ENCODE measurements at regions not wholly inside any gene's neighbourhood (a gene's known extent, or its start where the extent isn't known, plus 50 kb on each side); places are given as distances from the start of the nearest gene placed in this dataset.

GRCh38 chr12:115267891-115268290 is 583.9 kb upstream of the TBX3 start:
- Histone ChIP-seq H3K9ac (ENCODE audit: low read depth, low read length) (no peak overlapping the region), H3K27me3 (ENCODE audit: control insufficient read depth, insufficient read depth, low read length) (no peaks in the 10 kb centered on the region), H3K9me3 (replicated peaks; ENCODE audit: low read length) (no peaks in the 10 kb centered on the region), H3K36me3 (ENCODE audit: insufficient read depth, low read length) (no peaks in the 10 kb centered on the region), H3K4me1 (ENCODE audit: control insufficient read depth, insufficient read depth, low read length) (no peaks in the 10 kb centered on the region), H3K4me2 (ENCODE audit: low read length) (no peak overlapping the region), H3K4me3 (ENCODE audit: low read length) (no peak overlapping the region)

- Histone ChIP-seq H3K27me3 (ENCODE audit: control insufficient read depth, insufficient read depth, low read length) (no peaks in the 10 kb centered on the region), H3K36me3 (ENCODE audit: insufficient read depth, low read length) (no peaks in the 10 kb centered on the region), H3K4me3 (ENCODE audit: low read length) (no peak overlapping the region), H3K9ac (ENCODE audit: low read depth, low read length) (no peak overlapping the region), H3K4me2 (ENCODE audit: low read length) (no peak overlapping the region), H3K4me1 (ENCODE audit: control insufficient read depth, insufficient read depth, low read length) (no peaks in the 10 kb centered on the region), H3K9me3 (replicated peaks; ENCODE audit: low read length) (no peaks in the 10 kb centered on the region)
These were observed 583.5 kb upstream of the TBX3 start for GRCh38 chr12:115267464-115267863.

DNA sequence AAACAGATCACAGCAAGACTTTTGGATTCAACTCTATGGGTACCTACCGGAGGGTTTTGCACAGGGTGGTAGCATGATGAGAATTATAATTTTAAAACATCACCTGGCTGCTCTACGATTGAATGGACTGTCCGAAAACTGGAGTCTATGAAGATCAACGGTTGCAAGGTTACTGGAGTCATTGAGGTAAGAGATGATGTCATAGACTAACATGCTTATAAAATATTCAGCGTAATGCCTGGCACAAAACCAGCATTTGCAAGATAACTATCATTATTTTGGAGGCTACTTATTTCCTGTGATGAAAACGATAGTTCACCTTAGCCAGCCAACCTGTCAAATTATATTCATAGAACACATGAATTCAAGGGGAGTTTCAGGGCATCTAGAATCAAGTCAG is 580.6 kb upstream of the TBX3 start:
- H3K27me3 ChIP-seq (ENCODE audit: control insufficient read depth, insufficient read depth, low read length), result no peaks in the 10 kb centered on the region
- H3K4me2 ChIP-seq (ENCODE audit: low read length), result no peak overlapping the region
- no peak overlapping the region for H3K9ac ChIP-seq (ENCODE audit: low read depth, low read length)
- H3K36me3 ChIP-seq (ENCODE audit: insufficient read depth, low read length), result no peaks in the 10 kb centered on the region
- H3K9me3 ChIP-seq (replicated peaks; ENCODE audit: low read length), result no peaks in the 10 kb centered on the region
- H3K4me3 ChIP-seq (ENCODE audit: low read length), result no peak overlapping the region
- no peaks in the 10 kb centered on the region for H3K4me1 ChIP-seq (ENCODE audit: control insufficient read depth, insufficient read depth, low read length)

GRCh38 chr12:115261691-115262398 is 577.9 kb upstream of the TBX3 start:
- Histone ChIP-seq H3K4me2 (ENCODE audit: low read length) (no peak overlapping the region), H3K9me3 (replicated peaks; ENCODE audit: low read length) (no peaks in the 10 kb centered on the region), H3K9ac (ENCODE audit: low read depth, low read length) (no peak overlapping the region), H3K4me1 (ENCODE audit: control insufficient read depth, insufficient read depth, low read length) (peaks cover 8% of the 10 kb centered on the region), H3K27me3 (ENCODE audit: control insufficient read depth, insufficient read depth, low read length) (no peaks in the 10 kb centered on the region), H3K4me3 (ENCODE audit: low read length) (no peak overlapping the region), H3K36me3 (ENCODE audit: insufficient read depth, low read length) (no peaks in the 10 kb centered on the region)

GRCh38 chr12:115260762-115261675 is 577.0 kb upstream of the TBX3 start:
- Histone ChIP-seq H3K4me1 (ENCODE audit: control insufficient read depth, insufficient read depth, low read length) (peaks cover 8% of the 10 kb centered on the region), H3K9ac (ENCODE audit: low read depth, low read length) (no peak overlapping the region), H3K36me3 (ENCODE audit: insufficient read depth, low read length) (no peaks in the 10 kb centered on the region), H3K27me3 (ENCODE audit: control insufficient read depth, insufficient read depth, low read length) (no peaks in the 10 kb centered on the region), H3K4me3 (ENCODE audit: low read length) (no peak overlapping the region), H3K4me2 (ENCODE audit: low read length) (no peak overlapping the region), H3K9me3 (replicated peaks; ENCODE audit: low read length) (no peaks in the 10 kb centered on the region)

DNA sequence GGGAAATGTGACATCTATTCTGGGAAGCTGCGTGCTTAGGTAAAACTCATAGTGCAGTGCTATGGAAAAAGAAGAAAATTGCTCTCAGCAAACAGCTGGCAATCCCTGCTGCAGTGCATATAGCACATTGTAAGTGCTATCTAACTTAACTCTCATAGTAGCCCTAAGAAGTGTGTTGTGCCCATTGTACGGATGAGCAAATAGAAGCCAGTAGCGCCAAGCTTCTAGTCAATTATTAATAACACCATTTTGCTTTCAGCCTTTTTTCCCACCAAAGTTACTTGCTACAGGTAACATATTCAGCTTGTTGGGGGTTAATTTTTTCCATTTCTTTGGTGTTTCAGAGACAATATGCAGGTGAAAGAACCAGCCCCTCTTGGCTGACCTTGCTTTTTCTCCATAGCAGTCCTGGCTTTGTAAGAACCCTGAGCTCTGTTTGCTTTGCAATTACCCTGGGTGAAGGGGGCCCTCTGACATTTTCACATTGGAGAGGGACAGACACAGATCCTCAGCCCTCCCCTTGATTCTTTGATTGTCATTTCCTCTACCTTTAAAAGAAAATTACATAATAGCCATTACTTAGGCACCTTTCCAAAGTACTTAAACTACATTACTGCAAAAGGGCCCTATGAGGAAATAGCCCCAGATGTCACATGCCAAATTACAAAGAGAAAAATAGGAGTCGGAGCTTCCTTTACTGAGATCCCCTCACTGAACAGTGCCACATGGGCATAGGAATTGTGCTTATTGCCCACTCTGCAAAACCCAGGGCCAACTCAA is 576.2 kb upstream of the TBX3 start:
- Histone ChIP-seq H3K27me3 (ENCODE audit: control insufficient read depth, insufficient read depth, low read length) (no peaks in the 10 kb centered on the region), H3K9ac (ENCODE audit: low read depth, low read length) (no peak overlapping the region)

DNA sequence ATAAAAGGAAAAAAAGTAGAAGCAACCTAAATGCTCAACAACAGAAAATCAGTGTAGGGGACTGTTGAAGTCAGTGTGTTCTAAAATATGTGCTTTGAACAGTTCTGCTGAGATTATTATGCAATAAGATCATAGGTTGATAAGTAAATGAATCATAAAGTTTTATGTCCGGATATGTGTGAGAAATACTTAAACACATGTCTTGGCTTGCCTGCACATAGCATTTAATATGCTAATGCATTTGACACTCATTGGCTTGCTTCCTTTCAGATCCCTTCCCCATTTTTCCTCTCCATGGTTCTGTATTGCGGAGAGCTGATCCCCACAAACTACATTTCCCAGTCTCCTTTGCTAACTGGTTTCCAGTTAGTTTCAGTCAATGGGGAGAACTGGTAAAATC is 573.8 kb upstream of the TBX3 start:
- no peaks in the 10 kb centered on the region for H3K36me3 ChIP-seq (ENCODE audit: insufficient read depth, low read length)
- H3K4me1 ChIP-seq (ENCODE audit: control insufficient read depth, insufficient read depth, low read length), result peaks cover 8% of the 10 kb centered on the region
- no peak overlapping the region for H3K4me2 ChIP-seq (ENCODE audit: low read length)
- H3K9me3 ChIP-seq (replicated peaks; ENCODE audit: low read length), result no peaks in the 10 kb centered on the region
- no peaks in the 10 kb centered on the region for H3K27me3 ChIP-seq (ENCODE audit: control insufficient read depth, insufficient read depth, low read length)
- no peak overlapping the region for H3K4me3 ChIP-seq (ENCODE audit: low read length)
- H3K9ac ChIP-seq (ENCODE audit: low read depth, low read length), result no peak overlapping the region

More for the DNA sequence above, 576.2 kb upstream of the TBX3 start:
- Histone ChIP-seq H3K4me1 (ENCODE audit: control insufficient read depth, insufficient read depth, low read length) (peaks cover 8% of the 10 kb centered on the region), H3K4me2 (ENCODE audit: low read length) (no peak overlapping the region), H3K9me3 (replicated peaks; ENCODE audit: low read length) (no peaks in the 10 kb centered on the region), H3K4me3 (ENCODE audit: low read length) (no peak overlapping the region), H3K36me3 (ENCODE audit: insufficient read depth, low read length) (no peaks in the 10 kb centered on the region)

DNA sequence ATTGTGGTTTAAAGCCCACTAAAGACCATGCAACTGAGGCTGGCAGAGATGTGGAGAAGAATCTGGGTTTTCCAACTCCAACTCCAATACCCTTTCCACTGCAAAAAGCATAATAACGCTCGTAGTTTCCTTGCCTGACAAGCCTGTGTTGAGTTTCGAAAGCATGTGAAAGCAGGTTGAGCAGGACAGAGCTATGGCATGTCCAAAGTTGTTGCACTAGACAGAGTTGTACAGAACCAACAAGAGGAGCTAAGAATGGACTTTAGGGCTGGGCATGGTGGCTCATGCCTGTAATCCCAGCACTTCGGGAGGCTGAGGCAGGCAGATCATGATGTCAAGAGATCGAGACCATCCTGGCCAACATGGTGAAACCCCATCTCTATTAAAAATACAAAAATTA is 572.0 kb upstream of the TBX3 start:
- H3K4me1 ChIP-seq (ENCODE audit: control insufficient read depth, insufficient read depth, low read length), result peaks cover 8% of the 10 kb centered on the region
- no peaks in the 10 kb centered on the region for H3K27me3 ChIP-seq (ENCODE audit: control insufficient read depth, insufficient read depth, low read length)
- no peaks in the 10 kb centered on the region for H3K36me3 ChIP-seq (ENCODE audit: insufficient read depth, low read length)
- no peak overlapping the region for H3K9ac ChIP-seq (ENCODE audit: low read depth, low read length)
- no peak overlapping the region for H3K4me2 ChIP-seq (ENCODE audit: low read length)
- no peak overlapping the region for H3K4me3 ChIP-seq (ENCODE audit: low read length)
- no peaks in the 10 kb centered on the region for H3K9me3 ChIP-seq (replicated peaks; ENCODE audit: low read length)

DNA sequence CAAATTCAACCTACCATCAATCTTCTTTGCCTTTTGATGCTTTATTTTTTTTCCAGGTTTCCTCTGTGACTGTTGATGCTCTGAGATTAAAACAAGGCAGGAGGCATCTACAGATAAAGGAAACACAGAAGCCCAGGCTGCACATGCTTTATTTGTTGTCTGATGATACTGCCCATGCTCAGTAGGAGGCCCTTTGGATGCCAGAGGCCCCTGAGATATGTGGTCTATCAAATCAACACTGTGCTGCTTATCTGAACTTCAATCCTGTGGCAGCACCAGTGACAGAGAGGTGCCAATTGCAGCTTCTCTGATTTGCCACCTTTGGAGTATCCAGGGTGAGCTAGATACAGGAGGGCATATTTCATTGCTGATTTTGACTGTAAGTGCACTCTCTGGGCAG is 571.3 kb upstream of the TBX3 start:
- H3K9me3 ChIP-seq (replicated peaks; ENCODE audit: low read length), result no peaks in the 10 kb centered on the region
- H3K36me3 ChIP-seq (ENCODE audit: insufficient read depth, low read length), result no peaks in the 10 kb centered on the region
- no peaks in the 10 kb centered on the region for H3K27me3 ChIP-seq (ENCODE audit: control insufficient read depth, insufficient read depth, low read length)
- H3K4me1 ChIP-seq (ENCODE audit: control insufficient read depth, insufficient read depth, low read length), result peaks cover 8% of the 10 kb centered on the region
- no peak overlapping the region for H3K4me3 ChIP-seq (ENCODE audit: low read length)
- H3K9ac ChIP-seq (ENCODE audit: low read depth, low read length), result no peak overlapping the region
- no peak overlapping the region for H3K4me2 ChIP-seq (ENCODE audit: low read length)

- no peak overlapping the region for H3K4me3 ChIP-seq (ENCODE audit: low read length)
- H3K4me2 ChIP-seq (ENCODE audit: low read length), result no peak overlapping the region
- peaks cover 5% of the 10 kb centered on the region for H3K4me1 ChIP-seq (ENCODE audit: control insufficient read depth, insufficient read depth, low read length)
- H3K9me3 ChIP-seq (replicated peaks; ENCODE audit: low read length), result no peaks in the 10 kb centered on the region
- no peak overlapping the region for H3K9ac ChIP-seq (ENCODE audit: low read depth, low read length)
- no peaks in the 10 kb centered on the region for H3K27me3 ChIP-seq (ENCODE audit: control insufficient read depth, insufficient read depth, low read length)
- no peaks in the 10 kb centered on the region for H3K36me3 ChIP-seq (ENCODE audit: insufficient read depth, low read length)
These were observed 569.1 kb upstream of the TBX3 start for GRCh38 chr12:115253049-115253448.

GRCh38 chr12:115251727-115252126 is 567.8 kb upstream of the TBX3 start:
- Histone ChIP-seq H3K4me1 (ENCODE audit: control insufficient read depth, insufficient read depth, low read length) (no peaks in the 10 kb centered on the region), H3K9ac (ENCODE audit: low read depth, low read length) (no peak overlapping the region), H3K4me2 (ENCODE audit: low read length) (no peak overlapping the region), H3K4me3 (ENCODE audit: low read length) (no peak overlapping the region), H3K27me3 (ENCODE audit: control insufficient read depth, insufficient read depth, low read length) (no peaks in the 10 kb centered on the region), H3K9me3 (replicated peaks; ENCODE audit: low read length) (no peaks in the 10 kb centered on the region), H3K36me3 (ENCODE audit: insufficient read depth, low read length) (no peaks in the 10 kb centered on the region)

Data from skeletal muscle satellite cell (primary cell).